ENCODE measurements at regions not wholly inside any gene's neighbourhood (a gene's known extent, or its start where the extent isn't known, plus 50 kb on each side); places are given as distances from the start of the nearest gene placed in this dataset.
A peak's percentile ranks its signal among the peaks of the same experiment; 100 is the strongest.

DNA sequence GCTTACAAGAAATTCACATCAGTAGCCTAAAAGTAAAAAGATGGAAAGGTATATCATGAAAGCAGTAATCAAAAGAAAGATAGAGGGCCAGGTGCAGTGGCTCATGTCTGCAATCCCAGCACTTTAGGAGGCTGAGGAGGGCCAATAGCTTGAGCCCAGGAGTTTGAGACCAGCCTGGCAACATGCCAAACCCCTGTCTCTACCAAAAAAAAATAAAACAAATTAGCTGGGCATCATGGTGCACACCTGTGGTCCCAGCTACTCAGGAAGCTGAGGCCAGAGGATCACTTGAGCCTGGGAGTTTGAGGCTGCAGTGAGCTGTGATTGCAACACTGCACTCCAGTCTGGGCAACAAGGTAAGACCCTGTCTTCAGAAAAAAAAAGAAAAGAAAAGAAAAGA lies 55.5 kb downstream of the GSPT2 start:
- H3K4me3 Mint-ChIP-seq: no peak overlapping the region
- no peak for DNase-seq
- H3K27me3 Mint-ChIP-seq: peaks cover 20% of the 10 kb centered on the region
- CTCF ChIA-PET: no interaction called here
- H3K36me3 Mint-ChIP-seq: peaks cover 2% of the 10 kb centered on the region
- H3K9me3 Mint-ChIP-seq: no peaks in the 10 kb centered on the region
- H3K27ac Mint-ChIP-seq: no peak overlapping the region
- H3K4me1 Mint-ChIP-seq: peaks cover 11% of the 10 kb centered on the region

- peaks cover 10% of the 10 kb centered on the region for H3K27me3 Mint-ChIP-seq
These were observed 59.9 kb downstream of the GSPT2 start for GRCh38 chrX:51802917-51803688.

DNA sequence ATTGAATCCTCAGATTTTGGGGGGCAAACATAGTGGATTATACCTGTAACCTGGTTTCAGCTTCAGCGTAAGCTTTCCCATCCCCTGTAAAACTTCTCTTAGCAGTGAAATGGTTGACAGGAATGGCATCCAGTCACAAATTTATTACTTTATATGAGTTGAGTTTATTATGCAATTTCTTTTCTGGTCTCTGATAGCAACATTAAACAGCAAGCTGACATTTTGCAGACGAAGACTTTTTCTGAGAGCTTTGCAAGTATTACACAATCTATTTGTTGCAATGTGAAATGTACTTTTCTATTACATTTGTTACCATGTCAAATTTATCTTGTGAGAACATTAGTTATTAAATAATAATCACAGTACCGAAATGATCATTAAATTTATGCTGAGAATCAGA lies 60.6 kb downstream of the GSPT2 start:
- H3K27me3 Mint-ChIP-seq: peaks cover 7% of the 10 kb centered on the region
- H3K36me3 Mint-ChIP-seq: peaks cover 9% of the 10 kb centered on the region
- no peak for DNase-seq
- H3K9me3 Mint-ChIP-seq: no peaks in the 10 kb centered on the region
- CTCF ChIA-PET: no interaction called here
- H3K4me3 Mint-ChIP-seq: peak overlapping the region; percentile 95
- H3K27ac Mint-ChIP-seq: peak overlapping the region; percentile 58
- peaks cover 20% of the 10 kb centered on the region for H3K4me1 Mint-ChIP-seq

More at GRCh38 chrX:51802917-51803688, 59.9 kb downstream of the GSPT2 start:
- Mint-ChIP-seq H3K36me3 (peaks cover 9% of the 10 kb centered on the region), H3K4me1 (peaks cover 20% of the 10 kb centered on the region), H3K4me3 (peak overlapping the region; percentile 95), H3K27ac (peak overlapping the region; percentile 94), H3K9me3 (no peaks in the 10 kb centered on the region)
- DNase-seq: peak; percentile 70
- CTCF ChIA-PET: no interaction called here

- Mint-ChIP-seq H3K27me3 (peaks cover 7% of the 10 kb centered on the region), H3K36me3 (peaks cover 9% of the 10 kb centered on the region), H3K4me3 (no peak overlapping the region), H3K9me3 (no peaks in the 10 kb centered on the region), H3K4me1 (peaks cover 20% of the 10 kb centered on the region), H3K27ac (no peak overlapping the region)
- CTCF ChIA-PET: no interaction called here
- no peak for DNase-seq
These were observed 61.5 kb downstream of the GSPT2 start for GRCh38 chrX:51804741-51805140.

DNA sequence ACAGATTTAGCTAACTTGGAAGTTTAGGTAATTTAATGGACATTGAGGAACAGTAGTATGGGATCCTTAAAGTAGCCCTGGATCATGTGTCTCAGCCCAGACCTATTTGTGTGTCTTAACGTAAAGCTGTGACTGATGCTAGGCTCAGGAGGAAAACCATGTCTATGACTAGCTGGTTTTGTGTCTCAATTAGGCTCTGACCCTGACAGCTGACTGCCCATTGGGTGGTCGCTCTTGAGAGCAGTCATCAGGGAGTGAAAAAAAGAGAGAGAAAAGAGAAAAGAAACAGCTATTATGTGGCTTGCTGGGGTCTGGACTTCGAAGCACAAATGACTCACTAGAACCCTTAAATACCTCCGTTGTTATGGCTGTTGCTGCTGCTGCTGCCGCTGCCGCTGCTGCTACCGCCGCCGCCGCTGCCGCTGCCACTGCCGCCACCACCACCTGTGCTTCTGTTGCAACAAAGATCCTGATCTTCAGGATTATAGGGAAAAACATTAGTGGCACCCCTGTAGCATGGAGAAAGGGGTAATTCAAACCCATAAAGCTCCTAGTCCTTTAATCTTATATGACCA lies 70.7 kb downstream of the GSPT2 start:
- DNase-seq: no peak
- no peak overlapping the region for H3K4me3 Mint-ChIP-seq
- CTCF ChIA-PET: no interaction called here
- peaks cover 11% of the 10 kb centered on the region for H3K36me3 Mint-ChIP-seq
- no peaks in the 10 kb centered on the region for H3K4me1 Mint-ChIP-seq
- H3K27me3 Mint-ChIP-seq: no peaks in the 10 kb centered on the region
- H3K27ac Mint-ChIP-seq: no peak overlapping the region
- H3K9me3 Mint-ChIP-seq: no peaks in the 10 kb centered on the region

DNA sequence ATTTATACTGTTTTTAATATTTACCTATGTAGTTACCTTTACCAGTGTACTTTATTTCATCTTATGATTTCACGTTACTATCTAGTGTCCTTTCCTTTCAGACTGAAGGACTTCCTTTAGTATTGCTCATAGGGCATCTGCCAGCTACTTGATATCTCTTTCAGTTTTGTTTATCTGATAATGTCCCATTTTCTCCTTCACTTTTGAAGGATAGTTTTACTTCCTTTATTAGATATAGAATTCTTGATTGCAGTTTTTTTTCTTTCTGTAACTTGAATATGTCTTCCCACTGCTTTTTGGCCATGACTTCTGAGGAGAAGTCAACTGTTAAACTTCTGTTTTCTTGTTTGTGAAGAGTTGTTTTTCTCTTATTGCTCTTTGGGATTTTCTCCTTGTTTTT lies 69.4 kb upstream of the MAGED1 start:
- CTCF ChIA-PET: no interaction called here
- no peaks in the 10 kb centered on the region for H3K27me3 Mint-ChIP-seq
- no peak overlapping the region for H3K4me3 Mint-ChIP-seq
- peaks cover 7% of the 10 kb centered on the region for H3K36me3 Mint-ChIP-seq
- DNase-seq: no peak
- no peaks in the 10 kb centered on the region for H3K9me3 Mint-ChIP-seq
- H3K4me1 Mint-ChIP-seq: peaks cover 13% of the 10 kb centered on the region
- no peak overlapping the region for H3K27ac Mint-ChIP-seq

DNA sequence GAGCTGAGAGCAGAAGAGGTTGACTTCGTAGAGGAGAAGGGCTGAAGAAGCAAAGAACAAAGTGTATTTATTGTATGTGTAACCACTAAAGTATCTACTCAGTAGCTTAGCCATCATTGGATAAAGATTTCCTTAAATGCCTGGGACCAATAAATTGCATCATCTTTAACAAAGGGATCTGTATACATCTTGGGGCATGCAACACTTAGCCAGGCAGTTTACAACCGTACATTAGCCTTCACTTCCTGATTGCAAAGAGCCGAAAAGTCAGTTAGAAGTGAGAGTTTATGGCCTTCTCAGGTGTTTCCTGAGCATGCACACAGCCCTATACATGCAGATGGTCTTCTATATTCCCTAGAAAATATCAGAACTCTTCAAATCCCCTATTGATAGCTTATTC lies 68.0 kb upstream of the MAGED1 start:
- no peaks in the 10 kb centered on the region for H3K9me3 Mint-ChIP-seq
- peaks cover 6% of the 10 kb centered on the region for H3K36me3 Mint-ChIP-seq
- CTCF ChIA-PET: no interaction called here
- peaks cover 13% of the 10 kb centered on the region for H3K4me1 Mint-ChIP-seq
- no peak overlapping the region for H3K27ac Mint-ChIP-seq
- H3K27me3 Mint-ChIP-seq: no peaks in the 10 kb centered on the region
- no peak overlapping the region for H3K4me3 Mint-ChIP-seq
- no peak for DNase-seq

GRCh38 chrX:51834076-51834475 lies 59.3 kb upstream of the MAGED1 start:
- H3K4me3 Mint-ChIP-seq: no peak overlapping the region
- no peak for DNase-seq
- H3K27me3 Mint-ChIP-seq: no peaks in the 10 kb centered on the region
- no peaks in the 10 kb centered on the region for H3K9me3 Mint-ChIP-seq
- no peak overlapping the region for H3K27ac Mint-ChIP-seq
- peaks cover 3% of the 10 kb centered on the region for H3K36me3 Mint-ChIP-seq
- peaks cover 3% of the 10 kb centered on the region for H3K4me1 Mint-ChIP-seq
- CTCF ChIA-PET: no interaction called here

DNA sequence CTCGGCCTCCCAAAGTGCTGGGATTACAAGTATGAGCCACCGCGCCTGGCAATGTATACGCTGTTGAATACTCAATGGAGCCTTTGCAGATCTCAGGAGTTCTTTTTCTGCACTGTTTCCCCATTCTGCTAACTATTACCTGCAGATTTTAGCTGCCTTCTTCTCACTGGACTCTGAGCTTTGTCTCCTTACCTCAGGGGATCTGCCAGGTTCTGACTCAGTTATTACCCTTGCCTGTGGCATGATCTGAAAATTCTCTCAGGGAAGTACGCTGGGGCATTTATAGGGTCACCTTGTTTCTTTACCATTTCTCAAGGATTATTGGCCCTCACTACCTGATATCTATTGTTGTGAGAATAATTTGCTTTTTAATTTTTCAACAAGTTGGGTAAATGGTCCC lies 56.6 kb upstream of the MAGED1 start:
- Mint-ChIP-seq H3K27ac (no peak overlapping the region), H3K27me3 (no peaks in the 10 kb centered on the region), H3K9me3 (no peaks in the 10 kb centered on the region), H3K4me1 (peaks cover 3% of the 10 kb centered on the region), H3K4me3 (no peak overlapping the region), H3K36me3 (peaks cover 3% of the 10 kb centered on the region)
- DNase-seq: no peak
- CTCF ChIA-PET: no interaction called here

- Mint-ChIP-seq H3K36me3 (peaks cover 2% of the 10 kb centered on the region), H3K27ac (no peak overlapping the region), H3K27me3 (no peaks in the 10 kb centered on the region), H3K9me3 (no peaks in the 10 kb centered on the region), H3K4me3 (no peak overlapping the region), H3K4me1 (peaks cover 3% of the 10 kb centered on the region)
- CTCF ChIA-PET: no interaction called here
- no peak for DNase-seq
These were observed 56.0 kb upstream of the MAGED1 start for GRCh38 chrX:51837451-51837850.

- H3K4me1 Mint-ChIP-seq: peaks cover 3% of the 10 kb centered on the region
- no peaks in the 10 kb centered on the region for H3K27me3 Mint-ChIP-seq
- H3K36me3 Mint-ChIP-seq: no peaks in the 10 kb centered on the region
- no peak for DNase-seq
- CTCF ChIA-PET: no interaction called here
- H3K4me3 Mint-ChIP-seq: no peak overlapping the region
- H3K27ac Mint-ChIP-seq: no peak overlapping the region
- H3K9me3 Mint-ChIP-seq: no peaks in the 10 kb centered on the region
These were observed 55.5 kb upstream of the MAGED1 start for GRCh38 chrX:51837921-51838320.
